Astrocyte of the hippocampus (primary cell): ENCODE measurements at regions not wholly inside any gene's neighbourhood (a gene's known extent, or its start where the extent isn't known, plus 50 kb on each side); places are given as distances from the start of the nearest gene placed in this dataset.
"Not testable (repeated sequence)": the region's sequence is repeated elsewhere in the genome, so short reads cannot be mapped to it uniquely, and the experiment has no call there.

Source experiments
- DNase-seq: peaks from one replicate; pipeline ENCODE4 v3.0.0; 2011; ENCODE audit warnings: low read depth, low spot score

GRCh38 chr1:206311611-206312273 lies 108.4 kb downstream of the SRGAP2 start:
- DNase-seq: not testable (repeated sequence)

- DNase-seq: not testable (repeated sequence)
Measured at GRCh38 chr1:206312274-206312665, 108.9 kb downstream of the SRGAP2 start.

GRCh38 chr1:206314951-206315636 lies 111.8 kb downstream of the SRGAP2 start:
- DNase-seq: not testable (repeated sequence)

GRCh38 chr1:206316901-206317300 lies 113.6 kb downstream of the SRGAP2 start:
- not testable (repeated sequence) for DNase-seq

- not testable (repeated sequence) for DNase-seq
Measured at GRCh38 chr1:206317878-206318514, 114.7 kb downstream of the SRGAP2 start.

- DNase-seq: not testable (repeated sequence)
Measured at GRCh38 chr1:206320227-206320626, 116.9 kb downstream of the SRGAP2 start.

GRCh38 chr1:206326159-206326939 lies 123.0 kb downstream of the SRGAP2 start:
- not testable (repeated sequence) for DNase-seq

- DNase-seq: not testable (repeated sequence)
Measured at GRCh38 chr1:206331597-206331996, 128.3 kb downstream of the SRGAP2 start.

GRCh38 chr1:206333316-206333715 lies 130.0 kb downstream of the SRGAP2 start:
- not testable (repeated sequence) for DNase-seq

GRCh38 chr1:206333897-206334296 lies 130.6 kb downstream of the SRGAP2 start:
- not testable (repeated sequence) for DNase-seq

GRCh38 chr1:206334481-206334880 lies 131.1 kb downstream of the SRGAP2 start:
- DNase-seq: peak; percentile 49

GRCh38 chr1:206335162-206335561 lies 131.8 kb downstream of the SRGAP2 start:
- not testable (repeated sequence) for DNase-seq

- DNase-seq: not testable (repeated sequence)
Measured at GRCh38 chr1:206335875-206336846, 132.8 kb downstream of the SRGAP2 start.

- peak; percentile 40 for DNase-seq
Measured at GRCh38 chr1:206337024-206337423, 133.3 kb upstream of the IKBKE start.

GRCh38 chr1:206350493-206351275 lies 119.6 kb upstream of the IKBKE start:
- not testable (repeated sequence) for DNase-seq

GRCh38 chr1:206351276-206352052 lies 118.8 kb upstream of the IKBKE start:
- DNase-seq: not testable (repeated sequence)

- peak; percentile 41 for DNase-seq
Measured at GRCh38 chr1:206356310-206356709, 114.0 kb upstream of the IKBKE start.

GRCh38 chr1:206357962-206358361 lies 112.3 kb upstream of the IKBKE start:
- not testable (repeated sequence) for DNase-seq

GRCh38 chr1:206358771-206359170 lies 111.5 kb upstream of the IKBKE start:
- not testable (repeated sequence) for DNase-seq
